ENCODE measurements at regions not wholly inside any gene's neighbourhood (a gene's known extent, or its start where the extent isn't known, plus 50 kb on each side); places are given as distances from the start of the nearest gene placed in this dataset.

GRCh38 chr9:27802418-27802817 lies 229.1 kb upstream of the C9orf72 start:
- no peaks in the 10 kb centered on the region for H3K27me3 Mint-ChIP-seq (ENCODE audit: unreplicated experiment)
- no peak overlapping the region for H3K27ac Mint-ChIP-seq (ENCODE audit: unreplicated experiment)
- no peak for DNase-seq
- no peak for TF ChIP-seq CTCF (IDR thresholded peaks at IDR 0.05; ENCODE audit: partially characterized antibody, unreplicated experiment)
- no peaks in the 10 kb centered on the region for H3K9me3 Mint-ChIP-seq (ENCODE audit: unreplicated experiment)
- H3K36me3 Mint-ChIP-seq (ENCODE audit: unreplicated experiment) = no peaks in the 10 kb centered on the region
- H3K4me1 Mint-ChIP-seq (ENCODE audit: low read depth, unreplicated experiment) = peaks cover 4% of the 10 kb centered on the region
- H3K4me3 Mint-ChIP-seq (ENCODE audit: unreplicated experiment) = no peak overlapping the region

GRCh38 chr9:27808864-27809263 lies 235.6 kb upstream of the C9orf72 start:
- no peak for DNase-seq
- H3K27ac Mint-ChIP-seq (ENCODE audit: unreplicated experiment) = no peak overlapping the region
- H3K4me1 Mint-ChIP-seq (ENCODE audit: low read depth, unreplicated experiment) = no peaks in the 10 kb centered on the region
- no peak for TF ChIP-seq CTCF (IDR thresholded peaks at IDR 0.05; ENCODE audit: partially characterized antibody, unreplicated experiment)
- H3K9me3 Mint-ChIP-seq (ENCODE audit: unreplicated experiment) = no peaks in the 10 kb centered on the region
- H3K27me3 Mint-ChIP-seq (ENCODE audit: unreplicated experiment) = no peaks in the 10 kb centered on the region
- H3K4me3 Mint-ChIP-seq (ENCODE audit: unreplicated experiment) = no peak overlapping the region
- no peaks in the 10 kb centered on the region for H3K36me3 Mint-ChIP-seq (ENCODE audit: unreplicated experiment)

- H3K36me3 Mint-ChIP-seq (ENCODE audit: unreplicated experiment) = no peaks in the 10 kb centered on the region
- no peaks in the 10 kb centered on the region for H3K9me3 Mint-ChIP-seq (ENCODE audit: unreplicated experiment)
These were observed 244.5 kb upstream of the C9orf72 start for GRCh38 chr9:27817747-27818146.

GRCh38 chr9:27818348-27818747 lies 245.1 kb upstream of the C9orf72 start:
- Mint-ChIP-seq H3K36me3 (ENCODE audit: unreplicated experiment) (no peaks in the 10 kb centered on the region), H3K4me1 (ENCODE audit: low read depth, unreplicated experiment) (no peaks in the 10 kb centered on the region), H3K27ac (ENCODE audit: unreplicated experiment) (no peak overlapping the region), H3K9me3 (ENCODE audit: unreplicated experiment) (no peaks in the 10 kb centered on the region), H3K27me3 (ENCODE audit: unreplicated experiment) (no peaks in the 10 kb centered on the region), H3K4me3 (ENCODE audit: unreplicated experiment) (no peak overlapping the region)
- no peak for DNase-seq
- TF ChIP-seq CTCF (IDR thresholded peaks at IDR 0.05; ENCODE audit: partially characterized antibody, unreplicated experiment) = no peak

More at GRCh38 chr9:27817747-27818146, 244.5 kb upstream of the C9orf72 start:
- no peak for TF ChIP-seq CTCF (IDR thresholded peaks at IDR 0.05; ENCODE audit: partially characterized antibody, unreplicated experiment)
- Mint-ChIP-seq H3K4me3 (ENCODE audit: unreplicated experiment) (no peak overlapping the region), H3K27me3 (ENCODE audit: unreplicated experiment) (no peaks in the 10 kb centered on the region), H3K4me1 (ENCODE audit: low read depth, unreplicated experiment) (no peaks in the 10 kb centered on the region), H3K27ac (ENCODE audit: unreplicated experiment) (no peak overlapping the region)
- DNase-seq = no peak

GRCh38 chr9:27828908-27829307 lies 255.6 kb upstream of the C9orf72 start:
- Mint-ChIP-seq H3K27ac (ENCODE audit: unreplicated experiment) (no peak overlapping the region), H3K4me3 (ENCODE audit: unreplicated experiment) (no peak overlapping the region), H3K27me3 (ENCODE audit: unreplicated experiment) (peaks cover 3% of the 10 kb centered on the region), H3K9me3 (ENCODE audit: unreplicated experiment) (peaks cover 6% of the 10 kb centered on the region), H3K4me1 (ENCODE audit: low read depth, unreplicated experiment) (peaks cover 22% of the 10 kb centered on the region), H3K36me3 (ENCODE audit: unreplicated experiment) (no peaks in the 10 kb centered on the region)
- no peak for TF ChIP-seq CTCF (IDR thresholded peaks at IDR 0.05; ENCODE audit: partially characterized antibody, unreplicated experiment)
- no peak for DNase-seq
